ENCODE measurements at regions not wholly inside any gene's neighbourhood (a gene's known extent, or its start where the extent isn't known, plus 50 kb on each side); places are given as distances from the start of the nearest gene placed in this dataset.

- Histone ChIP-seq H3K36me3 (ENCODE audit: low read depth, missing control alignments) (no peaks in the 10 kb centered on the region), H3K4me1 (peaks cover 4% of the 10 kb centered on the region), H3K27ac (no peak overlapping the region), H3K9me3 (no peaks in the 10 kb centered on the region), H3K4me3 (no peak overlapping the region), H3K27me3 (no peaks in the 10 kb centered on the region)
- no peak for DNase-seq
- no peak for TF ChIP-seq POLR2A (IDR thresholded peaks at IDR 0.05)
- TF ChIP-seq CTCF (IDR thresholded peaks at IDR 0.05): no peak
- intact Hi-C loops (cut with DNase I; ENCODE audit: low total_unique reads): no loop called here
- WGBS, 2 donors: 77 to 81% methylated on average over 3 of the region's 3 CpGs
These were observed 281.9 kb downstream of the RAP2B start for GRCh38 chr3:153443961-153444360.

GRCh38 chr3:153445817-153446216 lies 283.8 kb downstream of the RAP2B start:
- peaks cover 4% of the 10 kb centered on the region for H3K4me1 ChIP-seq
- no peak overlapping the region for H3K27ac ChIP-seq
- TF ChIP-seq POLR2A (IDR thresholded peaks at IDR 0.05): no peak
- TF ChIP-seq CTCF (IDR thresholded peaks at IDR 0.05): no peak
- DNase-seq: no peak
- H3K9me3 ChIP-seq: no peaks in the 10 kb centered on the region
- no peak overlapping the region for H3K4me3 ChIP-seq
- H3K27me3 ChIP-seq: no peaks in the 10 kb centered on the region
- intact Hi-C loops (cut with DNase I; ENCODE audit: low total_unique reads): no loop called here
- WGBS, 2 donors: 90 to 95% methylated on average over 2 of the region's 2 CpGs
- no peaks in the 10 kb centered on the region for H3K36me3 ChIP-seq (ENCODE audit: low read depth, missing control alignments)

GRCh38 chr3:153448151-153448829 lies 286.3 kb downstream of the RAP2B start:
- H3K27ac ChIP-seq: no peak overlapping the region
- peaks cover 4% of the 10 kb centered on the region for H3K4me1 ChIP-seq
- H3K27me3 ChIP-seq: no peaks in the 10 kb centered on the region
- DNase-seq: no peak
- no peak overlapping the region for H3K4me3 ChIP-seq
- no peaks in the 10 kb centered on the region for H3K9me3 ChIP-seq
- intact Hi-C loops (cut with DNase I; ENCODE audit: low total_unique reads): no loop called here
- H3K36me3 ChIP-seq (ENCODE audit: low read depth, missing control alignments): no peaks in the 10 kb centered on the region
- 28 to 47% methylated on average over 5 of the region's 5 CpGs for WGBS, 2 donors
- TF ChIP-seq POLR2A (IDR thresholded peaks at IDR 0.05) (no peak), CTCF (IDR thresholded peaks at IDR 0.05) (no peak)

GRCh38 chr3:153456833-153457545 lies 295.0 kb downstream of the RAP2B start:
- no peak for DNase-seq
- Histone ChIP-seq H3K4me3 (no peak overlapping the region), H3K9me3 (no peaks in the 10 kb centered on the region), H3K36me3 (ENCODE audit: low read depth, missing control alignments) (no peaks in the 10 kb centered on the region), H3K27me3 (no peaks in the 10 kb centered on the region), H3K27ac (no peak overlapping the region), H3K4me1 (no peaks in the 10 kb centered on the region)
- intact Hi-C loops (cut with DNase I; ENCODE audit: low total_unique reads): no loop called here
- WGBS, 2 donors: 74 to 75% methylated on average over 2 of the region's 2 CpGs
- TF ChIP-seq POLR2A (IDR thresholded peaks at IDR 0.05) (no peak), CTCF (IDR thresholded peaks at IDR 0.05) (no peak)

Data from testis (tissue), 2 donors.